NCI-H526 (cell line): ENCODE measurements at regions not wholly inside any gene's neighbourhood (a gene's known extent, or its start where the extent isn't known, plus 50 kb on each side); places are given as distances from the start of the nearest gene placed in this dataset.
"Not testable (repeated sequence)": the region's sequence is repeated elsewhere in the genome, so short reads cannot be mapped to it uniquely, and the experiment has no call there.

Experiments used
- DNase-seq, 2 experiments: peaks; one replicate each; lab custom pipeline; 2025; lab: John Stamatoyannopoulos, UW

DNA sequence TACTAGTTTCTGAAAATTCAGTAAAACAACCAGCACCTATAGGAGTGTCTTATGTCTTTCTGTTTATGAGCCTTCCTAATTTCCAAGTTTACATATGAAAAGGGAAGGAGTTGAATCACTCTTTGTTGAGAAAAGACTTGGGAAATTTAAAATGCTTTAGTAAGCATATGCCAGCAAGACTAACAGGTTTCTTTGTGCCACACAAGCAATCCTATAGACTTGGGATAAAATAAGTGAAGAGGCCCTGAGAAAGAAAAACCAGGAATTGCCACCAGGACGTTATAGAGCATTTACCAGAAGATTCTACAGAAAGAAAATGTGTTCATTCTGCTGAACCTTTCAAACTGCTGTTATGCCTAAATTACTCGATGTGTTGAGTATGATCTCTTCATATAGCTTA lies 1099.1 kb downstream of the EPHA3 start:
- DNase-seq = not testable (repeated sequence)

GRCh38 chr3:90207353-90208097 lies 1100.1 kb downstream of the EPHA3 start:
- DNase-seq = not testable (repeated sequence)

DNA sequence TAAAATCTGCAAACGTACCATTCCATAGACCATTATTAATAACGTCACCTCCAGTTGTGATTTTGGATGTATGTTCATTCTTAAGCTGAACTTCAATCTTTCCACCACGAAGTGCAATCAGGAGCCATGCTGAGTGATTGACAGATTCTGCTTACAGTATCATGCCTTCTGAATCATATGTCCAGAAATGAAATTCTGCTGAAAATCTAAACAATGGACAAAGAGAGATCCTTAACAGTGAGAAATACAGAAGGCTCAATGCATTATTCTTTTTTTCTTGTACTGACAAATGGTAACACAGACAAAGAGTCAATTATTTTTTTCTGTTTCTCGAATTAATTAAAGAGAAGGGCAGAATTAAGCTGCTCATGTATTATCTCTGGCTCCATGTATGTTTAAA lies 1114.5 kb downstream of the EPHA3 start:
- DNase-seq = no peak

DNA sequence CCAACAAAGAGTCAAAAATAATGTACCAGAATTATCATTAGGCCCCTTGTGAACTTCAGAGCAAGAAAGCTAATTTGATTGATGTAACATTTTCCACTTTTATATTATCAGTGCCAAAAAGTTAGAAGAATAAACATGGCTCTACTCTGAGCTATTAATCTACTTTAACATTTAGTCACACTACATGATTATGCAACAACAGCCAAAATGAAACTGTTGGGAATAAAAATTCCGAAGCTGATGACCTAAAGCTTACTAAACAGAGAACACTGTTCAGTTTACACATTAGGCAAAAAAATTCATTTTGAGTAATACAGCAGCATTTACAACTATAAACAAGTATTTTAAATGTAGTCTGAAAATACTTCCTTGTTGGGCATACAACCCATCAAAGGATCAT lies 1134.1 kb downstream of the EPHA3 start:
- no peak for DNase-seq

DNA sequence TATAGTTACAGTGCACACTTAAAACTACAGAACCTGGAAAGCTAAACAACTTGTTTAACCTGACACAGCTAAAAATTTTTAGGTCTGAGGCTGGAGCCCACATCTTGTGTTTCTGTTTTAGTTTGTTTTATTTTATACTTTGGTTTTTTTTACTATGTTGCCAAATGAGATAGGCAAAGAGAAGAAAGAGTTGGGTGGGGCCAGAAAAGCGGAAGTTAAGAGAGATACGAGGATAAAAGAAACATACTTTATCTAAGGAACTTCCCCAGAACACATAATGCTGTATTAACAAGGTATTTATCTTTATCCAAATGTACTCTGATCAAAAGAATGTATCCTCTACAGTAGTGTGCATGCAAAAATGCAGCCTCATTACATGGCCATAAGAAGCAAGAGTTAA lies 1145.7 kb downstream of the EPHA3 start:
- DNase-seq = no peak

DNA sequence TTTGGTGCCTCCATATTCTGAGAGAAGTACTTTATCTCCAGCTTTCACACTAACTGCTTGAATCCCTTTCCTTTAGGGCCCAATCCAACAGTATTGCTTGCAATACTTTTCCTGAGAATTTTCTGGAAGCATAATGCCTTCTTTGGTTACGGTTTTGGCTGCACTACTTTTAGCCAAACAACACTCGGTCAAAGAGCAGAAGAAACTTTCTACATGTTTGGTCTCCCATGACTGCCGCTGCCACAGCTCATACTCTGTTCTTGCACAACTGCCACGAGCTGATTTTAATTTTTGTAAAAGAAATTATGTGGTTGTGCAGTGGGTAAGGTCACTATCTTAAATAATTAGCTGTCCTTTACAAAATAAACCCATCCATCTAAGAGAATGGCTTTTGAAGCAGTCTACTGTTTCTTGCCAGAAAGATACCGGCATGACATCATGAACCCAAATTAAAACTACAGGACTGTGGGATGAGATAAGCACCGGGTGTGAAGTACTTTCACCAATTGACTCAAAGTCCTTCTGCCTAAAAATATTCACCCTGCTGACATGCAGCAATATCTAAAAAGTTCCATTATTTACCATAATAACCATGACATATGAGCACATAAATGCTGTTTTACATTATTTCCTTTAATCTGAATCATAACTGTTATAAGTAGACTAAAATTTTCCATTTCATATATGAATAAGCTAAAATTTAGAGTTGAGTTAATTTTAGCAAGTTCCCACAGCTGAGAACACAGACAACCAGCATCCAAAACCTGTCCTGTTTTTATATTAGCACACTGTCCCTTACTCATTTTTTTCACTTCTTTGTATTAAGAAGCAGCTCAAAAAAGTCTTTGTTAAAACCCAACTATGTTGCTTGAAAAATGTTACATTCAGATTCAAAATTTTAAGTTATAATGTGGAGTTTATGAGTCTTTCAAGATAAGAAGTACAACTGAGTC lies 1154.3 kb downstream of the EPHA3 start:
- no peak for DNase-seq
